Tibial nerve (tissue), 4 donors: ENCODE measurements at regions not wholly inside any gene's neighbourhood (a gene's known extent, or its start where the extent isn't known, plus 50 kb on each side); places are given as distances from the start of the nearest gene placed in this dataset.

Experiments
- DNase-seq, 2 donors: peaks; one replicate each; pipeline ENCODE4 v3.0.0-alpha.2; 2019; ENCODE audit warnings: low spot score in 2 of 2
- H3K27ac ChIP-seq, 4 donors: fragments of 200-600 bp; sonication (generic) in 3 of 4; one replicate each; pipeline ENCODE4 v1.5.1; 2017 to 2019; ENCODE audit warnings: mild to moderate bottlenecking in 1 of 4
- H3K27me3 ChIP-seq, 2 donors: fragments of 200-600 bp; sonication (generic) in 1 of 2; one replicate each; pipeline versions ENCODE4 v1.5.1 to v1.6.0; 2017 to 2019
- H3K36me3 ChIP-seq, 3 donors: fragments of 200-600 bp; sonication (generic); one replicate each; pipeline ENCODE4 v1.5.1; 2018 to 2019
- H3K4me1 ChIP-seq, 4 donors: fragments of 200-600 bp; sonication (generic) in 3 of 4; one replicate each; pipeline ENCODE4 v1.5.1; 2017 to 2019
- H3K4me3 ChIP-seq, 4 donors: fragments of 200-600 bp; sonication (generic) in 3 of 4; one replicate each; pipeline ENCODE4 v1.5.1; 2017 to 2019; ENCODE audit warnings: mild to moderate bottlenecking in 1 of 4, moderate library complexity in 1 of 4
- H3K9me3 ChIP-seq, 4 donors: fragments of 200-600 bp; sonication (generic) in 3 of 4; one replicate each; pipeline ENCODE4 v1.5.1; 2017 to 2019
- CTCF ChIP-seq, 5 experiments: fragments of 200-600 bp in 3 of 5; fragments of 450-650 bp in 2 of 5; sonication (generic) in 3 of 5; IDR thresholded peaks; one replicate each; pipeline ENCODE4 v1.5.1; 2016 to 2019; ENCODE audit warnings: antibody characterized with exemption in 5 of 5, mild to moderate bottlenecking in 3 of 5, moderate library complexity in 2 of 5
- EP300 ChIP-seq, 2 donors: sonication (generic); formaldehyde crosslinking; IDR thresholded peaks; one replicate each; pipeline ENCODE4 v1.6.1; 2017; ENCODE audit warnings: antibody characterized with exemption in 2 of 2, mild to moderate bottlenecking in 1 of 2
- POLR2A ChIP-seq, 2 donors: fragments of 450-650 bp; IDR thresholded peaks; one replicate each; pipeline ENCODE4 v1.6.1; 2017; ENCODE audit warnings: antibody characterized with exemption in 2 of 2, mild to moderate bottlenecking in 2 of 2, moderate library complexity in 2 of 2
- WGBS, 2 donors: methylation state at CpG; one replicate each; pipeline ENCODE4 v1.1.5; 2018; 5-methylcytosine and 5-hydroxymethylcytosine counted together

DNA sequence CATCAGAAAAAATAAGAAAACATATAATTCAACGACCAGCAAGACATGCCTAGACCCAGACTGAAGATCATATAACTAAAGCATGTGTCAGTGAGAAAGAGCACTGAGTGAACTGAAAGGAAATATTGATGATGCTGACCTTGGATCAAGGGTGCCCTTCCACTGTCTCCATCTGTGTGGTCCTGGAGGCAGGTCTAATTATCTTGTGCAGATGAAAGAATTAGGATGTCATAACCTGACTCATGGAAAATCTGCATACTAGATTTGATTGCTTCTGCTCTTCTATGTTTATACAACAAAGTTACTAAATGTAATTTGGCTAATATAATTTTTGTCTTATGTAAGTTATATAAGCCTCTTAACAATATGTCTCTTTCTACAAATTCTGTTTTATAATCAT lies 264.6 kb upstream of the TGFBR2 start:
- H3K27ac ChIP-seq = peak overlapping the region in 2 of 4 donors; percentile 35 to 67
- no peaks in the 10 kb centered on the region for H3K27me3 ChIP-seq
- peaks cover 0 to 11% (median 0%) of the 10 kb centered on the region in 4 donors for H3K4me1 ChIP-seq
- DNase-seq = no peak
- H3K4me3 ChIP-seq = no peak overlapping the region
- H3K9me3 ChIP-seq = peaks cover 0 to 5% (median 0%) of the 10 kb centered on the region in 4 donors
- no peaks in the 10 kb centered on the region for H3K36me3 ChIP-seq
- TF ChIP-seq EP300 (IDR thresholded peaks at IDR 0.05) = no peak
- no peak for TF ChIP-seq POLR2A (IDR thresholded peaks at IDR 0.05)
- TF ChIP-seq CTCF (IDR thresholded peaks at IDR 0.05) = no peak
- WGBS, 2 donors = 48 to 51% methylated on average over 1 of the region's 1 CpG

- peak in 1 of 2 donors; percentile 83 for TF ChIP-seq EP300 (IDR thresholded peaks at IDR 0.05)
- no peak for TF ChIP-seq CTCF (IDR thresholded peaks at IDR 0.05)
- Histone ChIP-seq H3K36me3 (no peaks in the 10 kb centered on the region), H3K4me3 (no peak overlapping the region), H3K27me3 (no peaks in the 10 kb centered on the region), H3K4me1 (peaks cover 0 to 11% (median 0%) of the 10 kb centered on the region in 4 donors), H3K9me3 (peaks cover 0 to 2% (median 0%) of the 10 kb centered on the region in 4 donors), H3K27ac (peak overlapping the region in 3 of 4 donors; percentile 30 to 67 (median 35))
- peak in 1 of 2 donors; percentile 48 for DNase-seq
- WGBS, 2 donors = 66 to 67% methylated on average over 6 of the region's 6 CpGs
These were observed 263.9 kb upstream of the TGFBR2 start for GRCh38 chr3:30342318-30343060.

DNA sequence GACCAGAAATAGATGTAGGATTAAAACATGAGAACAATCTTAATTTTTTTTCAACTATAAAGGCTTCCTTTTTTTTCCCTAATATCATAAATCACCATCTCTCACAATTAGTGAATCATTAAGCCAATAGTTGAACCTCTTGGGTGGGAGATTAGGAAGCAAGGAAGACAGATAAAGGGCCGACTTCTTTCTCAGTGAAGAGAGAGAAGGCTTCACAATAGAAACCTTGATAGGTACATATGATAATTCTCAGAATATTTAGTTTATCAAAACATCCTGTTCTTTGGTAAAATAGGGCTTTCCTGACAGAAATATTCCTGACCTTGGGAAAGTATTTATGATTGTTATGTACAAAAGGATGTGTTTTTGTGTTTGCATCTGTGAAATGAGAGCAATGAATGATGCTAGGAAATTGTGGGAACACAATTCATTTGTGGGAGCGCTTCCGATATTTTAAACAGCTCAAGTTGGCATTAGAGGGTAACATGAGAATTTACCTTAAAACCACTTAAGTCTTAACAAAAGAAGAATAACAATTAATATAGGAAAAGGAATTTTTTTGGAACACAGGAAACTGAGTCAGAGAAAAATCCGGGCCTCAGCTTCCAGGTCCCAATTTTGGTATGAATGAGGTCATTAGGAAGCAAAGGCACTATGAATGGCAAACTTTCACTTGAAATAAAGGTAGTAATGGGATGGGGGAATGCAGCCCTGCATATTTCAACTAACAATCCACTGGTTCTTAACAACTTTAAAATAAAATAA lies 263.2 kb upstream of the TGFBR2 start:
- no peak for DNase-seq
- no peak overlapping the region for H3K4me3 ChIP-seq
- H3K9me3 ChIP-seq = no peaks in the 10 kb centered on the region
- TF ChIP-seq EP300 (IDR thresholded peaks at IDR 0.05) (no peak), POLR2A (IDR thresholded peaks at IDR 0.05) (no peak), CTCF (IDR thresholded peaks at IDR 0.05) (no peak)
- 82 to 87% methylated on average over 4 of the region's 4 CpGs for WGBS, 2 donors
- H3K4me1 ChIP-seq = peaks cover 0 to 11% (median 0%) of the 10 kb centered on the region in 4 donors
- peak overlapping the region in 3 of 4 donors; percentile 5 to 67 (median 30) for H3K27ac ChIP-seq
- H3K36me3 ChIP-seq = no peaks in the 10 kb centered on the region
- H3K27me3 ChIP-seq = no peaks in the 10 kb centered on the region

DNA sequence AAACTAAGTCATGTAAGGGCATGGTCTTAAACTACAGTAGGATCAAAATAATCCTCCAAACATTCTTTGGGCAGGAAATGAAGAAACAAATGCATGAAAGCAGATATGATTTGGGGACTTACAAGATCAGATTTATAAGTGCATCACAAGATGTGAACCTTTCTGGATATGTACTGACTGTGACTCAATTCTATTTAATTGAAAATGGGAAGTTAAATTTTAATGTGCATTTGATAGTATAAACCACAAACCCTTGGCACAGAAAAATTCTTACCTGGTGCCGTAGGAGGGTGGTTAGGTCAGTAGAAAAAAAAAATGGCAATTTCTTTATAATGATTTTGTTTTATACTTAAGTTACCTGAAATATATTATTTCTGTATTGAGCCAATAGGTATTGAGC lies 262.5 kb upstream of the TGFBR2 start:
- H3K27me3 ChIP-seq = no peaks in the 10 kb centered on the region
- peaks cover 0 to 16% (median 0%) of the 10 kb centered on the region in 4 donors for H3K4me1 ChIP-seq
- DNase-seq = no peak
- 94 to 98% methylated on average over 1 of the region's 1 CpG for WGBS, 2 donors
- no peaks in the 10 kb centered on the region for H3K36me3 ChIP-seq
- peak overlapping the region in 1 of 4 donors; percentile 8 for H3K27ac ChIP-seq
- H3K4me3 ChIP-seq = no peak overlapping the region
- no peak for TF ChIP-seq CTCF (IDR thresholded peaks at IDR 0.05)
- no peak for TF ChIP-seq EP300 (IDR thresholded peaks at IDR 0.05)
- TF ChIP-seq POLR2A (IDR thresholded peaks at IDR 0.05) = no peak
- no peaks in the 10 kb centered on the region for H3K9me3 ChIP-seq

DNA sequence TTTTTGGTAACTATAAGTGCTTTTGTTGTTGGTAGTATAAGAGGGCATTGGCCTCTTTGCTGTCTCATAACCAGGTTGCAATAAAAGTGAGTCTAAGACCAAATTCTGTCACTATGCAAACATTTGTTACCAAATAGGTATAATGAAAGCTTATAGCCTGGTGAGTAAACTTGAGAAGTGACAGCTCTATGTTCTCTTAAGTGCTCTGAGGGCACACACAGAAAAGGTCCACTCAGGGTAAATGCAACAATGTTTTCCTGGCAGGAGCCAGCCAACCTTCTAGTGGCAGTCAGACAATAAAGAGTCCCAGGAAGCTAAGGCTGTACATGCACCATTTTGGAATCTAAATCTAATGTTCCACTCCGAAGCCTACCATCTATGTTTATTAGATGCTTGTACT lies 262.1 kb upstream of the TGFBR2 start:
- Histone ChIP-seq H3K4me1 (peaks cover 0 to 18% (median 0%) of the 10 kb centered on the region in 4 donors), H3K36me3 (no peaks in the 10 kb centered on the region), H3K4me3 (no peak overlapping the region), H3K9me3 (no peaks in the 10 kb centered on the region), H3K27me3 (no peaks in the 10 kb centered on the region), H3K27ac (peak overlapping the region in 1 of 4 donors; percentile 8)
- 91 to 97% methylated on average over 1 of the region's 1 CpG for WGBS, 2 donors
- TF ChIP-seq EP300 (IDR thresholded peaks at IDR 0.05) = no peak
- no peak for TF ChIP-seq CTCF (IDR thresholded peaks at IDR 0.05)
- no peak for TF ChIP-seq POLR2A (IDR thresholded peaks at IDR 0.05)
- DNase-seq = no peak
